Liver (tissue), 7 donors: ENCODE measurements at regions not wholly inside any gene's neighbourhood (a gene's known extent, or its start where the extent isn't known, plus 50 kb on each side); places are given as distances from the start of the nearest gene placed in this dataset.
"Not testable (repeated sequence)": the region's sequence is repeated elsewhere in the genome, so short reads cannot be mapped to it uniquely, and the experiment has no call there.

Experiments used
- DNase-seq: peaks from one replicate; pipeline ENCODE4 v3.0.0-alpha.2; 2017; ENCODE audit warnings: low spot score
- H3K27ac ChIP-seq, 2 donors: one replicate each; pipeline ENCODE4 v1.7.0; 2013; ENCODE audit warnings: inconsistent platforms in 2 of 2, low read length in 2 of 2, control low read depth in 1 of 2, low read depth in 1 of 2, mild to moderate bottlenecking in 1 of 2
- H3K27me3 ChIP-seq, 4 donors: one replicate each; pipeline versions ENCODE4 v1.6.1 to v1.7.0; 2013; ENCODE audit warnings: low read length in 3 of 4, inconsistent platforms in 1 of 4, mild to moderate bottlenecking in 1 of 4, moderate library complexity in 1 of 4; ENCODE audit not compliant: control insufficient read depth in 4 of 4, insufficient read depth in 4 of 4
- H3K36me3 ChIP-seq, 4 donors: one replicate each; pipeline versions ENCODE4 v1.6.1 to v1.7.0; 2013; ENCODE audit warnings: low read length in 3 of 4, mild to moderate bottlenecking in 3 of 4, low read depth in 1 of 4, moderate library complexity in 1 of 4; ENCODE audit not compliant: control insufficient read depth in 4 of 4, insufficient read depth in 3 of 4
- H3K4me1 ChIP-seq, 4 donors: one replicate each; pipeline versions ENCODE4 v1.6.1 to v1.7.0; 2013; ENCODE audit warnings: low read length in 3 of 4, mild to moderate bottlenecking in 3 of 4, moderate library complexity in 1 of 4; ENCODE audit not compliant: control insufficient read depth in 4 of 4, insufficient read depth in 4 of 4
- H3K4me3 ChIP-seq, 3 donors: one replicate each; pipeline versions ENCODE4 v1.6.1 to v1.7.0; 2013; ENCODE audit warnings: low read length in 3 of 3, control low read depth in 1 of 3, low read depth in 1 of 3, mild to moderate bottlenecking in 1 of 3
- H3K9ac ChIP-seq, 2 donors: one replicate each; pipeline ENCODE4 v1.7.0; 2013; ENCODE audit warnings: low read length in 2 of 2, mild to moderate bottlenecking in 2 of 2, moderate library complexity in 2 of 2, control low read depth in 1 of 2, low read depth in 1 of 2
- H3K9me3 ChIP-seq, 4 donors: one replicate each; pipeline versions ENCODE4 v1.6.1 to v1.7.0; 2013; ENCODE audit warnings: low read length in 3 of 4; ENCODE audit not compliant: control insufficient read depth in 4 of 4
- FOXA1 ChIP-seq: IDR thresholded peaks from 2 replicates; pipeline ENCODE4 v1.6.1; 2016; ENCODE audit warnings: antibody characterized with exemption
- RAD21 ChIP-seq, 2 donors: IDR thresholded peaks; 2 replicates each; pipeline ENCODE4 v1.6.1; 2016; ENCODE audit warnings: antibody characterized with exemption in 2 of 2, mild to moderate bottlenecking in 2 of 2
- SP1 ChIP-seq: IDR thresholded peaks from 2 replicates; pipeline ENCODE4 v1.6.1; 2018; ENCODE audit warnings: antibody characterized with exemption, mild to moderate bottlenecking
- WGBS: extraction: QIAGEN DNeasy Blood & Tissue Kit; methylation state at CpG from one replicate; pipeline ENCODE4 v1.1.7; 2013; 5-methylcytosine and 5-hydroxymethylcytosine counted together
- donor health status: healthy.
- donor health status: healthy.
- donor health status: healthy.
- donor health status: healthy.

- not testable (repeated sequence) for DNase-seq, H3K9ac ChIP-seq, H3K9me3 ChIP-seq, H3K4me3 ChIP-seq, H3K36me3 ChIP-seq, H3K27me3 ChIP-seq, H3K4me1 ChIP-seq, H3K27ac ChIP-seq
- 56% methylated on average over 2 of the region's 2 CpGs for WGBS
These were observed 401.2 kb downstream of the POTEH start for GRCh38 chr22:16090991-16091390.

- H3K9ac ChIP-seq, H3K4me1 ChIP-seq, H3K27me3 ChIP-seq, H3K9me3 ChIP-seq, DNase-seq, H3K36me3 ChIP-seq, H3K4me3 ChIP-seq, H3K27ac ChIP-seq: not testable (repeated sequence)
- WGBS = 37% methylated on average over 3 of the region's 3 CpGs
These were observed 415.3 kb downstream of the POTEH start for GRCh38 chr22:16105121-16105520.

GRCh38 chr22:16131456-16131855 is 441.6 kb downstream of the POTEH start:
- H3K4me3 ChIP-seq, H3K9me3 ChIP-seq, H3K9ac ChIP-seq, H3K36me3 ChIP-seq, H3K4me1 ChIP-seq, DNase-seq, H3K27me3 ChIP-seq, H3K27ac ChIP-seq: not testable (repeated sequence)
- 85% methylated on average over 19 of the region's 19 CpGs for WGBS

GRCh38 chr22:16131918-16132317 is 442.1 kb downstream of the POTEH start:
- Histone ChIP-seq H3K4me1 (no peaks in the 10 kb centered on the region), H3K4me3 (no peak overlapping the region), H3K9ac (no peak overlapping the region), H3K27me3 (no peaks in the 10 kb centered on the region), H3K27ac (no peak overlapping the region), H3K36me3 (no peaks in the 10 kb centered on the region), H3K9me3 (no peaks in the 10 kb centered on the region)
- TF ChIP-seq SP1 = no peak
- TF ChIP-seq RAD21 (IDR thresholded peaks at IDR 0.05) = no peak
- no peak for TF ChIP-seq FOXA1
- WGBS = 63% methylated on average over 16 of the region's 16 CpGs
- DNase-seq = no peak

GRCh38 chr22:16132598-16132997 is 442.8 kb downstream of the POTEH start:
- H3K27me3 ChIP-seq, H3K9me3 ChIP-seq, H3K4me1 ChIP-seq, H3K4me3 ChIP-seq, H3K9ac ChIP-seq, H3K27ac ChIP-seq, H3K36me3 ChIP-seq, DNase-seq: not testable (repeated sequence)
- 70% methylated on average over 13 of the region's 13 CpGs for WGBS

- not testable (repeated sequence) for H3K36me3 ChIP-seq, H3K4me3 ChIP-seq, H3K9ac ChIP-seq, H3K27ac ChIP-seq, H3K27me3 ChIP-seq, H3K4me1 ChIP-seq, DNase-seq, H3K9me3 ChIP-seq
- 58% methylated on average over 5 of the region's 5 CpGs for WGBS
These were observed 446.5 kb downstream of the CCT8L2 start for GRCh38 chr22:16146101-16146500.
